Upper lobe of left lung (tissue), 6 donors: ENCODE measurements at regions not wholly inside any gene's neighbourhood (a gene's known extent, or its start where the extent isn't known, plus 50 kb on each side); places are given as distances from the start of the nearest gene placed in this dataset.
A peak's percentile ranks its signal among the peaks of the same experiment; 100 is the strongest.

Source experiments
- ATAC-seq, 2 donors: fragments of 200-7000 bp; cut with Tn5 transposase; one replicate each; pipeline ENCODE4 v1.9.1; 2022; ENCODE audit warnings: mild to moderate bottlenecking in 2 of 2, moderate library complexity in 2 of 2; ENCODE audit not compliant: low FRiP score in 2 of 2
- DNase-seq, 2 donors: peaks; one replicate each; pipeline ENCODE4 v3.0.0-alpha.2; 2019 to 2020
- H3K27ac ChIP-seq, 4 donors: fragments of 200-600 bp; sonication (generic); one replicate each; pipeline ENCODE4 v1.5.1; 2016 to 2019
- H3K27me3 ChIP-seq, 4 donors: fragments of 200-600 bp; sonication (generic); one replicate each; pipeline ENCODE4 v1.5.1; 2017 to 2019
- H3K36me3 ChIP-seq, 4 donors: fragments of 200-600 bp; sonication (generic); one replicate each; pipeline ENCODE4 v1.5.1; 2016 to 2019
- H3K4me1 ChIP-seq, 4 donors: fragments of 200-600 bp; sonication (generic); one replicate each; pipeline ENCODE4 v1.5.1; 2018 to 2019
- H3K4me3 ChIP-seq, 4 donors: fragments of 200-600 bp; sonication (generic); one replicate each; pipeline ENCODE4 v1.5.1; 2017 to 2019; ENCODE audit warnings: mild to moderate bottlenecking in 2 of 4, moderate library complexity in 1 of 4
- H3K9me3 ChIP-seq, 4 donors: fragments of 200-600 bp; sonication (generic); one replicate each; pipeline ENCODE4 v1.5.1; 2018 to 2019
- CTCF ChIP-seq, 6 experiments: fragments of 450-650 bp in 4 of 6; fragments of 200-600 bp in 2 of 6; sonication (generic) in 2 of 6; IDR thresholded peaks; one replicate each; pipeline ENCODE4 v1.5.1; 2016 to 2019; ENCODE audit warnings: antibody characterized with exemption in 6 of 6
- EP300 ChIP-seq, 4 donors: sonication (generic); formaldehyde crosslinking; IDR thresholded peaks; one replicate each; pipeline ENCODE4 v1.5.1; 2017; ENCODE audit warnings: antibody characterized with exemption in 4 of 4, control low read depth in 2 of 4
- POLR2A ChIP-seq, 4 donors: fragments of 450-650 bp; IDR thresholded peaks; one replicate each; pipeline ENCODE4 v1.5.1; 2016 to 2017; ENCODE audit warnings: antibody characterized with exemption in 4 of 4, mild to moderate bottlenecking in 2 of 4
- POLR2AphosphoS5 ChIP-seq, 2 donors: sonication (generic); formaldehyde crosslinking; IDR thresholded peaks; one replicate each; pipeline ENCODE4 v1.5.1; 2017; ENCODE audit warnings: antibody characterized with exemption in 2 of 2
- WGBS, 2 donors: methylation state at CpG; one replicate each; pipeline ENCODE4 v1.1.5; 2017 to 2018; 5-methylcytosine and 5-hydroxymethylcytosine counted together
- donor health status: DM: no; HTN: no; CAD: no; lungs with moderate emphysema.
- donor health status: DM: no; HTN: yes; CAD: no; lungs with severe emphysema.

DNA sequence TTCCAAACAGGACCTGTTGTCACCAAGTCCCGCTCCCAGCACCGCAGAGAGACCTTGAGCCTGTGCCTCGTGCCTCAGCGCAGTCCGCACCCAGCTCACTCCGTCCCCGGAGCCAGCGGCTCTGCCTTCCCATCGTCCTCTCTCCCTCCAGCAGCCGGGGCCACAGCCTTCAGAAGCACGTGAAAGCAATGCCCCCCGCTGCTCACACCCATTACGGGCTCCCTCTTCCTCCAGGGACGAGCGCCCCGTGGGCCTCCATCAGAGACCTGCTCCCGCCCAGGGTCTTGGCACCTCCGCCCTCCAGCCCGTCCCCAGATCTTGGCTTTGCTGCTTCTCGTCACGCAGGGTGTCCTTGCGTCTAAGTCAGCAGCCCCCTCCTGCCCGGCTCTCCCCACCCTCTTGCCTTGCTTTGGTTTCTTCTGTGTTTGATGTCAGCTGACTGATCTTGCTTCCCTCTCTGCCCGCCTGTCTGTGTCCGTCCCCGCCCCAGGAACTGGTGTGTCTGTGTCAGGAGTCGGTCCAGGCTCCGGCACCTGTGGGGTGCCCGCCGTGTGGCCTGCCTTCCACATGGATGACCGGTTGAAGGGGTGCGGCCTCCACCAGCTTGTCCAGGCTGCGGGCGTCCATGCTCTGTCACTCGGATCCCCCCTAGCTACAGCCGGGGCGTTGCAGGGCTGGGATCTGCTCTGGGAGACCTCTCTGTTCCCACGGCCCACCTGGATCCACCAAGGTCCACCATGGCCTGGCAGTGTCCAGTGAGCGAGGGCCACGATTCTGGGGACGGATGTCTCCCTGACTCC, 61.9 kb downstream of the FOXL3 start:
- ATAC-seq (no peak), DNase-seq (peak in 1 of 2 donors; percentile 74)
- TF ChIP-seq EP300 (IDR thresholded peaks at IDR 0.05) (no peak), POLR2AphosphoS5 (IDR thresholded peaks at IDR 0.05) (no peak), POLR2A (IDR thresholded peaks at IDR 0.05) (no peak), CTCF (IDR thresholded peaks at IDR 0.05) (no peak)
- Histone ChIP-seq H3K4me3 (peak overlapping the region in 1 of 4 donors; percentile 26), H3K27ac (peak overlapping the region in 1 of 4 donors; percentile 69), H3K27me3 (no peaks in the 10 kb centered on the region), H3K4me1 (peaks cover 6 to 8% (median 7%) of the 10 kb centered on the region in 4 donors), H3K36me3 (no peaks in the 10 kb centered on the region), H3K9me3 (no peaks in the 10 kb centered on the region)
- WGBS, 2 donors: 61 to 62% methylated on average over 39 to 41 of the region's 41 CpGs

DNA sequence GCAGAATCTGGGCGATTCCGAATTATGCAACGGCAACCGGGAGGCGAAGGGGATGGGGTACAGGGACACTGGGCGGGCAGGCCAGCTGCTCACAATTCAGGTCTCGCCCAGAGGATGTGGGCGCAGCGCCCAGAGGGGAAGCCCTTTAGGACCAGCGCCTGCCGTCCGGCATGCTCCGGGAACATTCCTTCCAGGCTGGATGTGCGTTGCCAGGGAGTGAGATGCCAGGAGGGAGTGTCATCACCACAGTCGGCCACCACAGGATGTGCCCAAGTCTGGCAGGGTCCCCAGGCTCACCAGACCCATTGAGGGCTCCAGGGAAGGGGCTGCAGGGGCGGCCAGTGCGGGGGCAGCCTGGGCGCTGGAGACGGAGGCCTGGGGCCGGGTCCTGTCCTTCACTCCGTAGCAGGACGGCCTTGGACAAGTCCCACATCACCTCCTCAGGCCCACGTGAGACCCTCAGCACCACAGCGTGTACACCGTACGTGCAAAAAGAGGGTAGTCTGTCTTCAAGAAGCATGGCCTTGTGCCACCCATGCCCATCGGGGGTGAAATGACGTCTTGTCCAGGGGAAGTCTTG, 63.9 kb downstream of the FOXL3 start:
- H3K9me3 ChIP-seq: peaks cover 0 to 8% (median 2%) of the 10 kb centered on the region in 4 donors
- TF ChIP-seq POLR2AphosphoS5 (IDR thresholded peaks at IDR 0.05) (peak; percentile 7 to 10), CTCF (IDR thresholded peaks at IDR 0.05) (no peak)
- no peaks in the 10 kb centered on the region for H3K27me3 ChIP-seq
- ATAC-seq: peak in 1 of 2 donors; percentile 9
- DNase-seq: peak in 1 of 2 donors; percentile 72
- 72 to 80% methylated on average over 13 to 28 of the region's 28 CpGs for WGBS, 2 donors
- no peaks in the 10 kb centered on the region for H3K36me3 ChIP-seq
- no peak overlapping the region for H3K4me3 ChIP-seq
- H3K4me1 ChIP-seq: peaks cover 6 to 8% (median 7%) of the 10 kb centered on the region in 4 donors
- H3K27ac ChIP-seq: no peak overlapping the region

- no peak for ATAC-seq
- WGBS, 2 donors: 91 to 98% methylated on average over 10 to 24 of the region's 24 CpGs
These were observed 64.9 kb downstream of the FOXL3 start for GRCh38 chr7:354597-355470.

GRCh38 chr7:355568-355967, 65.6 kb downstream of the FOXL3 start:
- Histone ChIP-seq H3K9me3 (peaks cover 0 to 8% (median 2%) of the 10 kb centered on the region in 4 donors), H3K27ac (no peak overlapping the region), H3K4me1 (peaks cover 6 to 15% (median 7%) of the 10 kb centered on the region in 4 donors), H3K27me3 (peaks cover 0 to 5% (median 0%) of the 10 kb centered on the region in 4 donors), H3K4me3 (no peak overlapping the region), H3K36me3 (no peaks in the 10 kb centered on the region)
- 97 to 99% methylated on average over 5 of the region's 5 CpGs for WGBS, 2 donors
- no peak for ATAC-seq
- DNase-seq: no peak
- no peak for TF ChIP-seq EP300 (IDR thresholded peaks at IDR 0.05)
- TF ChIP-seq POLR2AphosphoS5 (IDR thresholded peaks at IDR 0.05): no peak
- TF ChIP-seq POLR2A (IDR thresholded peaks at IDR 0.05): no peak
- TF ChIP-seq CTCF (IDR thresholded peaks at IDR 0.05): no peak

More at GRCh38 chr7:354597-355470, 64.9 kb downstream of the FOXL3 start:
- TF ChIP-seq CTCF (IDR thresholded peaks at IDR 0.05): no peak
- no peak for TF ChIP-seq EP300 (IDR thresholded peaks at IDR 0.05)
- no peak for TF ChIP-seq POLR2A (IDR thresholded peaks at IDR 0.05)
- TF ChIP-seq POLR2AphosphoS5 (IDR thresholded peaks at IDR 0.05): no peak
- no peak overlapping the region for H3K4me3 ChIP-seq
- peak in 1 of 2 donors; percentile 52 for DNase-seq
- no peak overlapping the region for H3K27ac ChIP-seq
- peaks cover 0 to 4% (median 0%) of the 10 kb centered on the region in 4 donors for H3K27me3 ChIP-seq
- H3K4me1 ChIP-seq: peaks cover 6 to 8% (median 7%) of the 10 kb centered on the region in 4 donors
- no peaks in the 10 kb centered on the region for H3K36me3 ChIP-seq
- peaks cover 0 to 8% (median 2%) of the 10 kb centered on the region in 4 donors for H3K9me3 ChIP-seq
